22Rv1 (cell line): ENCODE measurements at regions not wholly inside any gene's neighbourhood (a gene's known extent, or its start where the extent isn't known, plus 50 kb on each side); places are given as distances from the start of the nearest gene placed in this dataset.
A peak's percentile ranks its signal among the peaks of the same experiment; 100 is the strongest.

Experiments
- H3K27ac ChIP-seq: fragments of 450-650 bp; 2 replicates; pipeline ENCODE4 v1.5.1; 2017
- CTCF ChIP-seq: fragments of 450-650 bp; IDR thresholded peaks from 2 replicates; pipeline ENCODE4 v1.5.1; 2017; ENCODE audit warnings: mild to moderate bottlenecking
- ZFX ChIP-seq: fragments of 450-650 bp; IDR thresholded peaks from 2 replicates; pipeline ENCODE4 v1.6.1; 2017; ENCODE audit warnings: antibody characterized with exemption, borderline replicate concordance

- H3K27ac ChIP-seq = no peak overlapping the region
- TF ChIP-seq ZFX (no peak), CTCF (no peak)
Observed at GRCh38 chr9:25948182-25948581, 269.9 kb upstream of the TUSC1 start.

DNA sequence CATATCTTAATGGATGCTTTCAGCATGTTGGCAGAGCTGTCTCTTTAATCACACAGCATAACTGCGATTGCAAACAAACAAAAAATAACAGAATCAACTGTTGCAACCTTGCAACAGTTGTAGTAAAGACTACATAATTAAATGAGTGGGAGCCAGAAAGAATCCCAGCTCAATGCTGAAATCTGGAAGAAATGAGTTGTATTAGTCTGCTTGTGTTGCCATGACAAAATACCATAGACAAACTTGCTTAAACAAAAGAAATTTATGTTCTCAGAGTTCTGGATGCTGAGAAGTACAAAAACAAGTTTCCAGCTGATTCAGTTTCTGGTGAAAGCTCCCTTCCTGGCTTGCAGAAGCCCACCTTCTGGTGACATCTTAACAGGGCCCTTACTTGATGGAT lies 260.9 kb upstream of the TUSC1 start:
- TF ChIP-seq CTCF (no peak), ZFX (no peak)
- H3K27ac ChIP-seq = no peak overlapping the region

GRCh38 chr9:25936031-25936430 lies 257.8 kb upstream of the TUSC1 start:
- no peak for TF ChIP-seq CTCF
- no peak for TF ChIP-seq ZFX
- no peak overlapping the region for H3K27ac ChIP-seq

GRCh38 chr9:25935188-25935587 lies 256.9 kb upstream of the TUSC1 start:
- H3K27ac ChIP-seq = no peak overlapping the region
- no peak for TF ChIP-seq ZFX
- no peak for TF ChIP-seq CTCF

- H3K27ac ChIP-seq = no peak overlapping the region
- TF ChIP-seq ZFX (no peak), CTCF (no peak)
Observed at GRCh38 chr9:25918761-25919160, 240.5 kb upstream of the TUSC1 start.

- no peak overlapping the region for H3K27ac ChIP-seq
- TF ChIP-seq CTCF (no peak), ZFX (no peak)
Observed at GRCh38 chr9:25917731-25918362, 239.6 kb upstream of the TUSC1 start.

DNA sequence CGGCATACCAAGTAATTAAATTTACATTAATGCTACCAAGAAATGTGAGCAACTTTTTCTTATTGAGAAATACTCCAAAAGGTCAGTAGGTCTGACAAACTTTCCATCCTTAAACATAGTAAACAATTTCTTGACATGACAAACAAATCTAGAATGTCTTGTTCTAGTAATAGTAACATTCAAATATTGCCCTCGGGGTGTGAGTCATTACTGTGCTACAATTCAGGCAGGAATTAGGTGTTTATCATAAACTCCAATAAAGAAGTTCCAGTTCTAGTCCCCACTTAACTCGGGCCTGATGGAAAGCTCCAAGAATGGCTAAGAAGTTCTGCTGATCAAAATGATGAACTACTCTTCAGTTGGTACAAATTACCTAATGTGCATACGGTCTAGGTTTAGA lies 235.6 kb upstream of the TUSC1 start:
- no peak for TF ChIP-seq ZFX
- no peak for TF ChIP-seq CTCF

More for the DNA sequence above, 235.6 kb upstream of the TUSC1 start:
- H3K27ac ChIP-seq = peak overlapping the region; percentile 24; the same call in 1 of the 2 replicates
